ENCODE measurements at regions not wholly inside any gene's neighbourhood (a gene's known extent, or its start where the extent isn't known, plus 50 kb on each side); places are given as distances from the start of the nearest gene placed in this dataset.

DNA sequence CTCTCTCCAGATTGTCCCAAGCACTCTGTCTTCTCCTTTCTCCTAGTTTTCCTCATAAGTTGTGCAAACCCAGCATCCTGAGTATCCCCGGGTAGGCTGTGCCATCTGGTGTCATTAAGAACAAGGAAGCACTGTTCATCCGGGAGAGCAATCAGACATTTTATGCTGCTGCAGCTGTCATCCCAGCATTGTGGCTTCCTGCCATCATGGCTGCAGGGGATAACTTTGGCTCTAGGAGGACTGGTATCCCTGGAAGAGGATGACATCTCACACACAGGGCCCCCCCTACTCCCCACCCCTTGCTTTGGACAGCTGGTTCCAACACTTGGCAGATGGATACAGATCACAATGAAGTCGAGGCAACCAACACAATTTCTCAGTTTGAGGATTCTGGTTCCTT lies 1195.1 kb upstream of the MAP3K7 start:
- ATAC-seq = no peak
- intact Hi-C loops (cut with DNase I, micrococcal nuclease) = no loop called here
- DNase-seq = no peak
- Histone ChIP-seq H3K4me1 (ENCODE audit: low read depth) (no peaks in the 10 kb centered on the region), H3K9me3 (no peaks in the 10 kb centered on the region), H3K36me3 (ENCODE audit: low read depth) (no peaks in the 10 kb centered on the region), H3K4me3 (no peak overlapping the region)
- no peak for TF ChIP-seq CTCF (IDR thresholded peaks at IDR 0.05)

GRCh38 chr6:91780270-91780669 lies 1193.4 kb upstream of the MAP3K7 start:
- intact Hi-C loops (cut with DNase I, micrococcal nuclease) = no loop called here
- no peaks in the 10 kb centered on the region for H3K36me3 ChIP-seq (ENCODE audit: low read depth)
- H3K9me3 ChIP-seq = peaks cover 4% of the 10 kb centered on the region
- TF ChIP-seq CTCF (IDR thresholded peaks at IDR 0.05) = no peak
- ATAC-seq (no peak), DNase-seq (no peak)
- no peaks in the 10 kb centered on the region for H3K4me1 ChIP-seq (ENCODE audit: low read depth)
- H3K4me3 ChIP-seq = no peak overlapping the region

- H3K36me3 ChIP-seq (ENCODE audit: low read depth) = no peaks in the 10 kb centered on the region
- H3K4me1 ChIP-seq (ENCODE audit: low read depth) = no peaks in the 10 kb centered on the region
- ATAC-seq = no peak
- DNase-seq = no peak
- TF ChIP-seq CTCF (IDR thresholded peaks at IDR 0.05) = no peak
- intact Hi-C loops (cut with DNase I, micrococcal nuclease) = no loop called here
- H3K4me3 ChIP-seq = no peak overlapping the region
- no peaks in the 10 kb centered on the region for H3K9me3 ChIP-seq
Measured at GRCh38 chr6:91761621-91762020, 1174.7 kb upstream of the MAP3K7 start.

DNA sequence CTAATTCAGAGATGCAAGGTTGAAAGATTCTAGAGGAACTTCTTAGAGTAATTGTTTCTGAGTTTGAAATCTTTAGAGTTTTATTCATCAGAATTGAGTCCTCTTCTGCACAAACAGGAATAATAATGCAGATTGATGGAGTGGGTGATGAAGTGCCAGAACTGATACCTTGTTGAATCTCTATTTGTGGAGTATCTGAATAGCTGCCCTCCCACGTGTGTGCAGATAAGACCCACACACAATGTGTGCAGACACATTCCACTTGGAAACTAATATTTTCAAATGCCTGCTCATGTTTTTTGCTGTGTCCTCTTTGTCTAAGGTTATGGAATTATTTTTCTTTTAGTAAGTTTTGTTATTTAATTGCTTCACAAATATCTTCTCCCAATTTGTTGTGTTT lies 1167.8 kb upstream of the MAP3K7 start:
- ATAC-seq (no peak), DNase-seq (no peak)
- H3K4me1 ChIP-seq (ENCODE audit: low read depth) = no peaks in the 10 kb centered on the region
- no peaks in the 10 kb centered on the region for H3K36me3 ChIP-seq (ENCODE audit: low read depth)
- no peaks in the 10 kb centered on the region for H3K9me3 ChIP-seq
- TF ChIP-seq CTCF (IDR thresholded peaks at IDR 0.05) = no peak
- no peak overlapping the region for H3K4me3 ChIP-seq
- intact Hi-C loops (cut with DNase I, micrococcal nuclease) = no loop called here

DNA sequence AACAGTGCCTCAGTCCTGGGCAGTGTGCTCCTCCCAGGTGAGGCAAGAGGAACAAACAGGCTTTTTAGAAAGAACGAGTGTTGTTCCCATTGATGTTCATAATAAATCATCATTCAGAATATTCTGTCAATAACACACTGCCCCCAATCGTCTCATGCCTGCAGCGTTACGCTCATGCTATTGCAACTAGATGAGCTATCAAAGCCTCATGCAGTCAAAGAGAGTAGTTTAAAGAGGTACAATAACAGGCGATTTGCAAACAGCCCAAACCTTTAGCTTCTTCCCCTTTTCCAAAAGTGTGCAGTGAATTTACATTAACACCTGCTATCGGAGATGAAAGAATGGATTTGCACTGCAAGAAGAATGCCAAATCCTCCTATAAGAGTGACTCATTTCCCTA lies 1164.7 kb upstream of the MAP3K7 start:
- DNase-seq (no peak), ATAC-seq (no peak)
- H3K9me3 ChIP-seq = no peaks in the 10 kb centered on the region
- no peaks in the 10 kb centered on the region for H3K36me3 ChIP-seq (ENCODE audit: low read depth)
- no peak overlapping the region for H3K4me3 ChIP-seq
- no peaks in the 10 kb centered on the region for H3K4me1 ChIP-seq (ENCODE audit: low read depth)
- intact Hi-C loops (cut with DNase I, micrococcal nuclease) = no loop called here
- no peak for TF ChIP-seq CTCF (IDR thresholded peaks at IDR 0.05)

- Histone ChIP-seq H3K9me3 (no peaks in the 10 kb centered on the region), H3K4me3 (no peak overlapping the region), H3K4me1 (ENCODE audit: low read depth) (no peaks in the 10 kb centered on the region), H3K36me3 (ENCODE audit: low read depth) (no peaks in the 10 kb centered on the region)
- no peak for TF ChIP-seq CTCF (IDR thresholded peaks at IDR 0.05)
- intact Hi-C loops (cut with DNase I, micrococcal nuclease) = no loop called here
- no peak for ATAC-seq
- DNase-seq = no peak
Measured at GRCh38 chr6:91744566-91744965, 1157.7 kb upstream of the MAP3K7 start.
